Neural progenitor cell (in vitro differentiated cells): ENCODE measurements at regions not wholly inside any gene's neighbourhood (a gene's known extent, or its start where the extent isn't known, plus 50 kb on each side); places are given as distances from the start of the nearest gene placed in this dataset.

Source experiments
- DNase-seq: peaks from one replicate; pipeline ENCODE4 v3.0.0-alpha.2; 2016; ENCODE audit warnings: low spot score
- H2AFZ ChIP-seq: fragments of 200-600 bp; sonication (generic); replicated peaks from 2 replicates; pipeline ENCODE4 v1.6.1; 2016; ENCODE audit warnings: antibody characterized with exemption
- H3F3A ChIP-seq: fragments of 200-600 bp; sonication (generic); 2 replicates; pipeline ENCODE4 v1.6.1; 2016; ENCODE audit warnings: antibody characterized with exemption, low read depth
- H3K27ac ChIP-seq: fragments of 200-600 bp; sonication (generic); 2 replicates; pipeline ENCODE4 v1.5.1; 2016; ENCODE audit warnings: mild to moderate bottlenecking
- H3K27me3 ChIP-seq: fragments of 200-600 bp; sonication (generic); 2 replicates; pipeline ENCODE4 v1.6.1; 2016; ENCODE audit warnings: mild to moderate bottlenecking, moderate library complexity
- H3K36me3 ChIP-seq: fragments of 200-600 bp; sonication (generic); 2 replicates; pipeline ENCODE4 v1.5.1; 2016
- H3K4me1 ChIP-seq: fragments of 200-600 bp; sonication (generic); 2 replicates; pipeline ENCODE4 v1.6.1; 2016; ENCODE audit warnings: mixed run types
- H3K4me2 ChIP-seq: fragments of 200-600 bp; sonication (generic); 2 replicates; pipeline ENCODE4 v1.6.1; 2016
- H3K4me3 ChIP-seq: fragments of 200-600 bp; sonication (generic); 2 replicates; pipeline ENCODE4 v1.5.1; 2016
- H3K79me2 ChIP-seq: fragments of 200-600 bp; sonication (generic); 2 replicates; pipeline ENCODE4 v1.6.1; 2016; ENCODE audit warnings: low read depth
- H3K9ac ChIP-seq: fragments of 200-600 bp; sonication (generic); 2 replicates; pipeline ENCODE4 v1.6.1; 2016
- H3K9me3 ChIP-seq: fragments of 200-600 bp; sonication (generic); 2 replicates; pipeline ENCODE4 v1.5.1; 2016; ENCODE audit warnings: low read depth
- H4K20me1 ChIP-seq: fragments of 200-600 bp; sonication (generic); 2 replicates; pipeline ENCODE4 v1.6.1; 2016; ENCODE audit warnings: low read depth
- H3K27ac Mint-ChIP-seq: 3 replicates; pipeline ENCODE4 v1.8.0; 2021; ENCODE audit warnings: mixed read lengths
- H3K27me3 Mint-ChIP-seq: 2 replicates; pipeline ENCODE4 v1.8.0; 2022; ENCODE audit warnings: low read depth, mild to moderate bottlenecking, inconsistent platforms, moderate library complexity, mixed read lengths; ENCODE audit not compliant: insufficient read depth
- H3K36me3 Mint-ChIP-seq: 3 replicates; pipeline ENCODE4 v1.8.0; 2021; ENCODE audit warnings: mixed read lengths
- H3K4me1 Mint-ChIP-seq: 3 replicates; pipeline ENCODE4 v1.8.0; 2021; ENCODE audit warnings: mixed read lengths
- H3K4me3 Mint-ChIP-seq: 3 replicates; pipeline ENCODE4 v1.8.0; 2021; ENCODE audit warnings: mild to moderate bottlenecking, moderate library complexity, mixed read lengths
- H3K9me3 Mint-ChIP-seq: 3 replicates; pipeline ENCODE4 v1.8.0; 2020; ENCODE audit warnings: mixed read lengths
- CTCF ChIP-seq: fragments of 200-600 bp; sonication (generic); IDR thresholded peaks from 2 replicates; pipeline ENCODE4 v1.5.1; 2017; ENCODE audit warnings: antibody characterized with exemption, mild to moderate bottlenecking
- EZH2 ChIP-seq: fragments of 200-600 bp; sonication (generic); IDR thresholded peaks from 2 replicates; pipeline ENCODE4 v1.6.1; 2017; ENCODE audit warnings: antibody characterized with exemption, mild to moderate bottlenecking, moderate library complexity
- EZH2phosphoT487 ChIP-seq: fragments of 200-600 bp; sonication (generic); IDR thresholded peaks from 2 replicates; pipeline ENCODE4 v1.6.1; 2017; ENCODE audit warnings: antibody characterized with exemption

GRCh38 chr1:14080653-14081052 is 380.7 kb downstream of the PRDM2 start:
- Mint-ChIP-seq H3K27me3 (peaks cover 4% of the 10 kb centered on the region), H3K36me3 (no peaks in the 10 kb centered on the region), H3K27ac (no peak overlapping the region), H3K4me1 (peaks cover 9% of the 10 kb centered on the region), H3K9me3 (no peaks in the 10 kb centered on the region), H3K4me3 (no peak overlapping the region)
- Histone ChIP-seq H3K4me2 (no peak overlapping the region), H3K4me1 (no peaks in the 10 kb centered on the region), H3K4me3 (no peak overlapping the region), H4K20me1 (no peaks in the 10 kb centered on the region), H3K9ac (no peak overlapping the region), H2AFZ (no peak overlapping the region), H3K27me3 (no peaks in the 10 kb centered on the region), H3K36me3 (no peaks in the 10 kb centered on the region), H3K9me3 (no peaks in the 10 kb centered on the region), H3F3A (no peaks in the 10 kb centered on the region), H3K79me2 (no peaks in the 10 kb centered on the region), H3K27ac (no peak overlapping the region)
- TF ChIP-seq CTCF (no peak), EZH2phosphoT487 (no peak), EZH2 (no peak)
- no peak for DNase-seq

GRCh38 chr1:14082331-14082730 is 382.3 kb downstream of the PRDM2 start:
- no peak for DNase-seq
- Mint-ChIP-seq H3K36me3 (no peaks in the 10 kb centered on the region), H3K27me3 (peaks cover 4% of the 10 kb centered on the region), H3K4me3 (no peak overlapping the region), H3K27ac (no peak overlapping the region), H3K4me1 (peaks cover 9% of the 10 kb centered on the region), H3K9me3 (no peaks in the 10 kb centered on the region)
- Histone ChIP-seq H3K4me2 (no peak overlapping the region), H3K9me3 (no peaks in the 10 kb centered on the region), H3K4me3 (no peak overlapping the region), H3F3A (no peaks in the 10 kb centered on the region), H3K27me3 (no peaks in the 10 kb centered on the region), H4K20me1 (no peaks in the 10 kb centered on the region), H3K79me2 (no peaks in the 10 kb centered on the region), H3K27ac (no peak overlapping the region), H2AFZ (no peak overlapping the region), H3K36me3 (no peaks in the 10 kb centered on the region), H3K9ac (no peak overlapping the region), H3K4me1 (no peaks in the 10 kb centered on the region)
- TF ChIP-seq CTCF (no peak), EZH2phosphoT487 (no peak), EZH2 (no peak)

- H3K27me3 ChIP-seq: no peaks in the 10 kb centered on the region
- H3K4me3 Mint-ChIP-seq: no peak overlapping the region
- no peaks in the 10 kb centered on the region for H3K9me3 ChIP-seq
- no peaks in the 10 kb centered on the region for H3K79me2 ChIP-seq
- H3K27ac Mint-ChIP-seq: no peak overlapping the region
- no peaks in the 10 kb centered on the region for H3K36me3 Mint-ChIP-seq
- no peak overlapping the region for H3K27ac ChIP-seq
- H3K4me2 ChIP-seq: no peak overlapping the region
- no peak overlapping the region for H2AFZ ChIP-seq
- H4K20me1 ChIP-seq: no peaks in the 10 kb centered on the region
- no peaks in the 10 kb centered on the region for H3K4me1 ChIP-seq
- H3K27me3 Mint-ChIP-seq: peaks cover 4% of the 10 kb centered on the region
- no peak overlapping the region for H3K9ac ChIP-seq
- H3F3A ChIP-seq: no peaks in the 10 kb centered on the region
- no peak overlapping the region for H3K4me3 ChIP-seq
- no peak for DNase-seq
- H3K4me1 Mint-ChIP-seq: peaks cover 9% of the 10 kb centered on the region
- H3K9me3 Mint-ChIP-seq: no peaks in the 10 kb centered on the region
- TF ChIP-seq CTCF: no peak
- no peak for TF ChIP-seq EZH2
- TF ChIP-seq EZH2phosphoT487: no peak
- H3K36me3 ChIP-seq: no peaks in the 10 kb centered on the region
Observed at GRCh38 chr1:14083277-14083676, 383.3 kb downstream of the PRDM2 start.

GRCh38 chr1:14083706-14084105 is 383.7 kb downstream of the PRDM2 start:
- H3K4me3 ChIP-seq: no peak overlapping the region
- no peak overlapping the region for H2AFZ ChIP-seq
- H3K4me3 Mint-ChIP-seq: no peak overlapping the region
- H3F3A ChIP-seq: no peaks in the 10 kb centered on the region
- H3K4me2 ChIP-seq: no peak overlapping the region
- no peaks in the 10 kb centered on the region for H3K9me3 Mint-ChIP-seq
- no peaks in the 10 kb centered on the region for H3K9me3 ChIP-seq
- no peaks in the 10 kb centered on the region for H3K4me1 ChIP-seq
- H3K27me3 ChIP-seq: no peaks in the 10 kb centered on the region
- no peak overlapping the region for H3K27ac Mint-ChIP-seq
- H3K27me3 Mint-ChIP-seq: peaks cover 4% of the 10 kb centered on the region
- H3K36me3 Mint-ChIP-seq: no peaks in the 10 kb centered on the region
- H3K79me2 ChIP-seq: no peaks in the 10 kb centered on the region
- no peak for DNase-seq
- no peak overlapping the region for H3K9ac ChIP-seq
- H3K27ac ChIP-seq: no peak overlapping the region
- H4K20me1 ChIP-seq: no peaks in the 10 kb centered on the region
- H3K4me1 Mint-ChIP-seq: peaks cover 9% of the 10 kb centered on the region
- no peak for TF ChIP-seq CTCF
- H3K36me3 ChIP-seq: no peaks in the 10 kb centered on the region
